T-helper 2 cell (primary cell): ENCODE measurements at regions not wholly inside any gene's neighbourhood (a gene's known extent, or its start where the extent isn't known, plus 50 kb on each side); places are given as distances from the start of the nearest gene placed in this dataset.
A peak's percentile ranks its signal among the peaks of the same experiment; 100 is the strongest.

Source experiments
- DNase-seq, 5 experiments: peaks; one replicate each; pipeline versions ENCODE4 v3.0.0 to v3.0.0-alpha.2; 2012 to 2022

GRCh38 chr14:98069712-98070171 lies 1202.3 kb downstream of the BCL11B start:
- no peak for DNase-seq

GRCh38 chr14:98070536-98070935 lies 1201.5 kb downstream of the BCL11B start:
- no peak for DNase-seq

- no peak for DNase-seq
Observed at GRCh38 chr14:98074111-98074510, 1197.9 kb downstream of the BCL11B start.

GRCh38 chr14:98077176-98077575 lies 1194.8 kb downstream of the BCL11B start:
- no peak for DNase-seq

GRCh38 chr14:98082833-98083232 lies 1189.2 kb downstream of the BCL11B start:
- DNase-seq = no peak

- no peak for DNase-seq
Observed at GRCh38 chr14:98085751-98086150, 1186.2 kb downstream of the BCL11B start.

GRCh38 chr14:98093111-98093510 lies 1178.9 kb downstream of the BCL11B start:
- no peak for DNase-seq

GRCh38 chr14:98099527-98099926 lies 1172.5 kb downstream of the BCL11B start:
- DNase-seq = peak in 1 of 5 experiments; percentile 17

- DNase-seq = no peak
Observed at GRCh38 chr14:98101323-98101722, 1170.7 kb downstream of the BCL11B start.

GRCh38 chr14:98103705-98104104 lies 1168.3 kb downstream of the BCL11B start:
- DNase-seq = peak in 1 of 5 experiments; percentile 16

GRCh38 chr14:98109326-98109725 lies 1162.7 kb downstream of the BCL11B start:
- no peak for DNase-seq

GRCh38 chr14:98112194-98112780 lies 1159.7 kb downstream of the BCL11B start:
- DNase-seq = no peak

- DNase-seq = no peak
Observed at GRCh38 chr14:98114122-98114895, 1157.7 kb downstream of the BCL11B start.

GRCh38 chr14:98114946-98115345 lies 1157.1 kb downstream of the BCL11B start:
- no peak for DNase-seq

GRCh38 chr14:98118749-98119148 lies 1153.2 kb downstream of the BCL11B start:
- no peak for DNase-seq

GRCh38 chr14:98119739-98120138 lies 1152.3 kb downstream of the BCL11B start:
- no peak for DNase-seq

- DNase-seq = no peak
Observed at GRCh38 chr14:98120831-98121464, 1151.0 kb downstream of the BCL11B start.

GRCh38 chr14:98122527-98122926 lies 1149.5 kb downstream of the BCL11B start:
- peak in 1 of 5 experiments; percentile 64 for DNase-seq

GRCh38 chr14:98130691-98131090 lies 1141.3 kb downstream of the BCL11B start:
- DNase-seq = no peak

GRCh38 chr14:98131406-98131805 lies 1140.6 kb downstream of the BCL11B start:
- DNase-seq = peak in 1 of 5 experiments; percentile 61

GRCh38 chr14:98133806-98134205 lies 1138.2 kb downstream of the BCL11B start:
- DNase-seq = no peak

GRCh38 chr14:98136012-98136789 lies 1135.8 kb downstream of the BCL11B start:
- DNase-seq = peak in 2 of 5 experiments; percentile 5 to 84
